SK-N-SH (cell line): ENCODE measurements at regions not wholly inside any gene's neighbourhood (a gene's known extent, or its start where the extent isn't known, plus 50 kb on each side); places are given as distances from the start of the nearest gene placed in this dataset.

ENCODE experiments used
- CTCF ChIA-PET: fragments of 300-600, 350-600 bp; formaldehyde crosslinking; extraction: SDS; loops from one replicate; lab custom pipeline; 2021; lab: Yijun Ruan, JAX
- POLR2A ChIA-PET: fragments of 350-600 bp; sonication (Branson Sonifier 250); formaldehyde crosslinking; extraction: SDS; loops from one replicate; lab custom pipeline; 2020; ENCODE audit warnings: antibody characterized with exemption, inconsistent platforms; lab: Yijun Ruan, JAX
- DNase-seq: peaks from one replicate; pipeline ENCODE4 v3.0.0; 2012
- H2AFZ ChIP-seq: fragments of 200-600 bp; sonication (generic); 2 replicates; pipeline ENCODE4 v1.8.1; 2016; ENCODE audit warnings: antibody characterized with exemption, mild to moderate bottlenecking, low read depth
- H3F3A ChIP-seq: fragments of 200-600 bp; sonication (generic); replicated peaks from 2 replicates; pipeline ENCODE3; 2016; ENCODE audit warnings: antibody characterized with exemption, mild to moderate bottlenecking; ENCODE audit not compliant: insufficient read depth
- H3K27ac ChIP-seq, 2 experiments: fragments of 200-500 bp in 1 of 2; fragments of 200-600 bp in 1 of 2; sonication (Bioruptor generic) in 1 of 2; sonication (generic), shearing (Covaris generic) in 1 of 2; 2 replicates each; pipeline versions ENCODE4 v1.5.1 to v1.6.1; 2014 to 2016; ENCODE audit warnings: low read depth in 2 of 2, inconsistent platforms in 1 of 2, low read length in 1 of 2, mild to moderate bottlenecking in 1 of 2, mixed read lengths in 1 of 2
- H3K27me3 ChIP-seq: fragments of 200-600 bp; sonication (generic), shearing (Covaris generic); 2 replicates; pipeline ENCODE4 v1.6.1; 2016; ENCODE audit warnings: mixed run types; ENCODE audit not compliant: insufficient read depth
- H3K36me3 ChIP-seq, 2 experiments: fragments of 200-500 bp in 1 of 2; fragments of 200-600 bp in 1 of 2; sonication (Bioruptor generic) in 1 of 2; sonication (generic) in 1 of 2; replicated peaks in 1 of 2; 2 replicates each; pipeline versions ENCODE3 to v1.5.1; 2014 to 2016; ENCODE audit warnings: low read length in 1 of 2, mild to moderate bottlenecking in 1 of 2; ENCODE audit not compliant: insufficient read depth in 2 of 2, control insufficient read depth in 1 of 2
- H3K4me1 ChIP-seq, 2 experiments: fragments of 200-500 bp in 1 of 2; fragments of 200-600 bp in 1 of 2; sonication (Bioruptor generic) in 1 of 2; sonication (generic), shearing (Covaris generic) in 1 of 2; 2 replicates each; pipeline versions ENCODE4 v1.5.1 to v1.6.1; 2014 to 2016; ENCODE audit warnings: low read depth in 1 of 2, low read length in 1 of 2, mixed run types in 1 of 2; ENCODE audit not compliant: insufficient read depth in 2 of 2, control insufficient read depth in 1 of 2
- H3K4me2 ChIP-seq: fragments of 200-600 bp; sonication (generic), shearing (Covaris generic); 2 replicates; pipeline ENCODE4 v1.6.1; 2017; ENCODE audit warnings: mixed run types
- H3K4me3 ChIP-seq, 2 experiments: fragments of 200-500 bp in 1 of 2; fragments of 200-600 bp in 1 of 2; sonication (Bioruptor generic) in 1 of 2; sonication (generic), shearing (Covaris generic) in 1 of 2; 2 replicates each; pipeline versions ENCODE4 v1.5.1 to v1.8.1; 2014 to 2016; ENCODE audit warnings: low read depth in 2 of 2, inconsistent platforms in 1 of 2, low read length in 1 of 2, mild to moderate bottlenecking in 1 of 2, mixed read lengths in 1 of 2, moderate library complexity in 1 of 2
- H3K79me2 ChIP-seq: fragments of 200-600 bp; sonication (generic); 2 replicates; pipeline ENCODE4 v1.8.1; 2017; ENCODE audit warnings: mild to moderate bottlenecking; ENCODE audit not compliant: insufficient read depth
- H3K9ac ChIP-seq: fragments of 200-600 bp; sonication (generic); 2 replicates; pipeline ENCODE4 v1.6.1; 2017; ENCODE audit warnings: mixed run types
- H3K9me2 ChIP-seq: fragments of 200-600 bp; sonication (generic); 2 replicates; pipeline ENCODE4 v1.6.1; 2017; ENCODE audit warnings: mixed run types
- H3K9me3 ChIP-seq: fragments of 200-600 bp; sonication (generic); 2 replicates; pipeline ENCODE4 v1.6.1; 2017; ENCODE audit warnings: mixed run types, mild to moderate bottlenecking, moderate library complexity
- H4K20me1 ChIP-seq: fragments of 200-600 bp; sonication (generic); 2 replicates; pipeline ENCODE4 v1.6.1; 2017; ENCODE audit warnings: mild to moderate bottlenecking, mixed run types; ENCODE audit not compliant: insufficient read depth
- CHD2 ChIP-seq: fragments of 150-350 bp; IDR thresholded peaks from 2 replicates; pipeline ENCODE4 v1.6.1; 2018; ENCODE audit warnings: low read length; ENCODE audit not compliant: partially characterized antibody
- CTCF ChIP-seq: fragments of 200-600 bp; sonication (generic); IDR thresholded peaks from 2 replicates; pipeline ENCODE4 v1.6.1; 2017; ENCODE audit warnings: antibody characterized with exemption, mild to moderate bottlenecking, moderate library complexity
- ELF1 ChIP-seq: IDR thresholded peaks from 2 replicates; pipeline ENCODE4 v1.4.0; 2012
- EP300 ChIP-seq, 2 experiments: IDR thresholded peaks; 2 replicates each; pipeline versions ENCODE4 v1.4.0 to v1.6.1; 2012; ENCODE audit warnings: borderline replicate concordance in 1 of 2, low read depth in 1 of 2, low read length in 1 of 2
- FOSL2 ChIP-seq: IDR thresholded peaks from 2 replicates; pipeline ENCODE4 v1.4.0; 2012; ENCODE audit warnings: low read depth, mild to moderate bottlenecking, moderate library complexity, borderline replicate concordance
- FOXJ3 ChIP-seq: sonication (generic); formaldehyde crosslinking; IDR thresholded peaks from 2 replicates; pipeline ENCODE4 v1.5.1; 2020; ENCODE audit warnings: mild to moderate bottlenecking, missing genetic modification reagents
- FOXM1 ChIP-seq: IDR thresholded peaks from 2 replicates; pipeline ENCODE4 v1.4.0; 2012; ENCODE audit warnings: low read depth, mild to moderate bottlenecking
- GABPA ChIP-seq: IDR thresholded peaks from 2 replicates; pipeline ENCODE4 v1.4.0; 2012; ENCODE audit warnings: low read depth, mild to moderate bottlenecking
- RAD21 ChIP-seq: IDR thresholded peaks from 2 replicates; pipeline ENCODE4 v1.6.1; 2012; ENCODE audit warnings: mild to moderate bottlenecking, low read length
- RCOR1 ChIP-seq: fragments of 150-350 bp; IDR thresholded peaks from 2 replicates; pipeline ENCODE4 v1.6.1; 2017; ENCODE audit warnings: antibody characterized with exemption, low read length
- SIN3A ChIP-seq: IDR thresholded peaks from 2 replicates; pipeline ENCODE4 v1.6.1; 2012; ENCODE audit warnings: low read depth, mild to moderate bottlenecking, low read length, moderate library complexity, borderline replicate concordance
- TEAD4 ChIP-seq: IDR thresholded peaks from 2 replicates; pipeline ENCODE4 v1.4.0; 2012; ENCODE audit warnings: mild to moderate bottlenecking, borderline replicate concordance; ENCODE audit not compliant: insufficient read depth
- WGBS: methylation state at CpG from one replicate; pipeline ENCODE4 v1.1.6; 2017; ENCODE audit warnings: low lambda C conversion rate; 5-methylcytosine and 5-hydroxymethylcytosine counted together
- TF ChIP-seq, protein P1 (sequence below): fragments of 150-350 bp; IDR thresholded peaks from 2 replicates; pipeline ENCODE4 v1.6.1; 2016; ENCODE audit warnings: mild to moderate bottlenecking, low read depth, low read length
- TF ChIP-seq, protein P2 (sequence below): IDR thresholded peaks from 2 replicates; pipeline ENCODE4 v1.4.0; 2012; ENCODE audit warnings: low read depth, borderline replicate concordance
- TF ChIP-seq, protein P3 (sequence below): fragments of 150-350 bp; IDR thresholded peaks from 2 replicates; pipeline ENCODE4 v1.6.1; 2017; ENCODE audit warnings: antibody characterized with exemption, low read length, low read depth, borderline replicate concordance

DNA sequence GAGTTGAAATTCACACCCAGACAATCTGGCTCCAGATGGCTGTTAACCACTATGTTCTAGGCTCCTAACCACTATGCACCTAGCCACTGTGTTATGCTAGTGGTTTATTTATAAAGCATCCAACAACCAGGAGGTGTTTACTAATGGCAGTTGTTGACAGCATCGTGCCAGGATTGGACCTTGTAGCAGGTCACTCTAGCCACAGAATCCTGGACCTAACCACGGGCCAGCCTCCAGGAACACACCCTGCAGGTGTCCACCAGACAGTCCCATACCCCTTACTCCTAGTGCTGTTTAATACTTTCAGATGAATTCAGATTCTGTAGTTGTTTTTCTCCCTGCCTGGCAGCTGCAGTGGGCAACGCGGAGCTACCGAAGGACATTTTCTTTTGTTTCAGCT, 109.4 kb upstream of the MYL2 start (continued):
- no peak for TF ChIP-seq TEAD4
- no peak for TF ChIP-seq EP300 (IDR thresholded peaks at IDR 0.05; ENCODE audit: borderline replicate concordance in 1 of 2, low read depth in 1 of 2, low read length in 1 of 2)

GRCh38 chr12:111029305-111029704, 108.9 kb upstream of the MYL2 start:
- no peaks in the 10 kb centered on the region for H3F3A ChIP-seq
- no peak overlapping the region for H3K4me3 ChIP-seq
- no peaks in the 10 kb centered on the region for H3K9me3 ChIP-seq
- CTCF ChIA-PET, result interaction anchor here (0.6 to 3.0 kb wide), 4 partner anchors 42 to 270 kb away, joined by 3 to 20 read pairs (median 3); no protein-coding TSS in a partner anchor
- TF ChIP-seq SIN3A, result no peak
- no peak for TF ChIP-seq FOSL2
- no peak for TF ChIP-seq CTCF
- no peak for TF ChIP-seq GABPA
- TF ChIP-seq RAD21, result no peak
- TF ChIP-seq, protein P1, sequence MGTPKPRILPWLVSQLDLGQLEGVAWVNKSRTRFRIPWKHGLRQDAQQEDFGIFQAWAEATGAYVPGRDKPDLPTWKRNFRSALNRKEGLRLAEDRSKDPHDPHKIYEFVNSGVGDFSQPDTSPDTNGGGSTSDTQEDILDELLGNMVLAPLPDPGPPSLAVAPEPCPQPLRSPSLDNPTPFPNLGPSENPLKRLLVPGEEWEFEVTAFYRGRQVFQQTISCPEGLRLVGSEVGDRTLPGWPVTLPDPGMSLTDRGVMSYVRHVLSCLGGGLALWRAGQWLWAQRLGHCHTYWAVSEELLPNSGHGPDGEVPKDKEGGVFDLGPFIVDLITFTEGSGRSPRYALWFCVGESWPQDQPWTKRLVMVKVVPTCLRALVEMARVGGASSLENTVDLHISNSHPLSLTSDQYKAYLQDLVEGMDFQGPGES, result no peak
- TF ChIP-seq FOXJ3 (CRISPR knock-in tag), result no peak
- TF ChIP-seq, protein P2, sequence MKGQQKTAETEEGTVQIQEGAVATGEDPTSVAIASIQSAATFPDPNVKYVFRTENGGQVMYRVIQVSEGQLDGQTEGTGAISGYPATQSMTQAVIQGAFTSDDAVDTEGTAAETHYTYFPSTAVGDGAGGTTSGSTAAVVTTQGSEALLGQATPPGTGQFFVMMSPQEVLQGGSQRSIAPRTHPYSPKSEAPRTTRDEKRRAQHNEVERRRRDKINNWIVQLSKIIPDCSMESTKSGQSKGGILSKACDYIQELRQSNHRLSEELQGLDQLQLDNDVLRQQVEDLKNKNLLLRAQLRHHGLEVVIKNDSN, result no peak
- no peak for TF ChIP-seq FOXM1
- TF ChIP-seq EP300 (IDR thresholded peaks at IDR 0.05; ENCODE audit: borderline replicate concordance in 1 of 2, low read depth in 1 of 2, low read length in 1 of 2), result no peak
- TF ChIP-seq RCOR1, result no peak
- TF ChIP-seq ELF1, result no peak
- TF ChIP-seq, protein P3, sequence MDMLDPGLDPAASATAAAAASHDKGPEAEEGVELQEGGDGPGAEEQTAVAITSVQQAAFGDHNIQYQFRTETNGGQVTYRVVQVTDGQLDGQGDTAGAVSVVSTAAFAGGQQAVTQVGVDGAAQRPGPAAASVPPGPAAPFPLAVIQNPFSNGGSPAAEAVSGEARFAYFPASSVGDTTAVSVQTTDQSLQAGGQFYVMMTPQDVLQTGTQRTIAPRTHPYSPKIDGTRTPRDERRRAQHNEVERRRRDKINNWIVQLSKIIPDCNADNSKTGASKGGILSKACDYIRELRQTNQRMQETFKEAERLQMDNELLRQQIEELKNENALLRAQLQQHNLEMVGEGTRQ, result no peak
- no peak for TF ChIP-seq CHD2
- TF ChIP-seq, all 33 proteins: peak for 0
- peaks cover 25% of the 10 kb centered on the region for H3K27me3 ChIP-seq
- H3K79me2 ChIP-seq, result no peaks in the 10 kb centered on the region
- H3K27ac ChIP-seq, result no peak overlapping the region
- POLR2A ChIA-PET, result no interaction called here
- H3K4me1 ChIP-seq, result peaks cover 0 to 2% of the 10 kb centered on the region in 2 experiments; a peak in 2 of 4 replicates
- no peaks in the 10 kb centered on the region for H4K20me1 ChIP-seq
- DNase-seq, result no peak
- WGBS, result 61% methylated on average over 3 of the region's 4 CpGs
- H3K9ac ChIP-seq, result no peak overlapping the region
- H3K36me3 ChIP-seq, result no peaks in the 10 kb centered on the region
- H3K9me2 ChIP-seq, result no peaks in the 10 kb centered on the region
- no peak overlapping the region for H2AFZ ChIP-seq
- H3K4me2 ChIP-seq, result no peak overlapping the region
